GM12892 (cell line): ENCODE measurements at regions not wholly inside any gene's neighbourhood (a gene's known extent, or its start where the extent isn't known, plus 50 kb on each side); places are given as distances from the start of the nearest gene placed in this dataset.

Experiments used
- POLR2A ChIP-seq: IDR thresholded peaks from 2 replicates; pipeline ENCODE4 v1.6.1; 2011; ENCODE audit warnings: low read depth, low read length, control low read depth
- POLR2AphosphoS5 ChIP-seq: IDR thresholded peaks from 2 replicates; pipeline ENCODE4 v1.6.1; 2011; ENCODE audit warnings: low read depth, low read length, control low read depth
- TAF1 ChIP-seq: IDR thresholded peaks from 2 replicates; pipeline ENCODE4 v1.6.1; 2011; ENCODE audit warnings: low read depth, mild to moderate bottlenecking, control low read depth, low read length, borderline replicate concordance

DNA sequence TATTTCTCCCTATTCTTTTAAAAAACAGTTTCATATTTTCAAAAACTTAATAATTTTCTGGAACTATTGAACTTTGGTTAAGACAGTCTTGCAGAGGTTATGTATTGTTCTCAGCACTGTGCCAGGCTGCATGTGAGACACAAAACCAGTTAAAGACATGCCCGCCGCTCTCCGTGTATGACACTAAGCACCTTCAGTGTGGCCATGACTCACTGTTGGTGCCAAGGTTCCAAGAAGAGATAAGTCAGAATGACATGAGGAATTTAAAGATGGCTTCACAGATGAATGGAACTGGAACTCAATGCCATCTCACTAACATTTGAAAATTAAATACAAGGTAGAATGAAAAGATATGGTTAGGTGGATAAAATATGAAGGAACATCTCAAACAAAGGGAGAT, 525.5 kb upstream of the ZFP42 start:
- TF ChIP-seq POLR2A (no peak), POLR2AphosphoS5 (no peak), TAF1 (no peak)
